Activated CD8-positive, alpha-beta memory T cell treated with anti-CD3 and anti-CD28 coated beads, Interleukin-2, amount 50 U/mL, for 4 hours (primary cell): ENCODE measurements at regions not wholly inside any gene's neighbourhood (a gene's known extent, or its start where the extent isn't known, plus 50 kb on each side); places are given as distances from the start of the nearest gene placed in this dataset.

Experiments used
- DNase-seq: peaks from one replicate; pipeline ENCODE4 v3.0.0-alpha.2; 2020

- no peak for DNase-seq
Observed at GRCh38 chr2:217468042-217468830, 534.6 kb downstream of the TNS1 start.

GRCh38 chr2:217467331-217467730, 535.5 kb downstream of the TNS1 start:
- no peak for DNase-seq

- DNase-seq = no peak
Observed at GRCh38 chr2:217466805-217467204, 536.0 kb downstream of the TNS1 start.

GRCh38 chr2:217466104-217466503, 536.7 kb downstream of the TNS1 start:
- no peak for DNase-seq

GRCh38 chr2:217465100-217465499, 537.7 kb downstream of the TNS1 start:
- DNase-seq = no peak

- no peak for DNase-seq
Observed at GRCh38 chr2:217463402-217464075, 539.3 kb downstream of the TNS1 start.

- no peak for DNase-seq
Observed at GRCh38 chr2:217462121-217462520, 540.7 kb downstream of the TNS1 start.

- no peak for DNase-seq
Observed at GRCh38 chr2:217461674-217462073, 541.1 kb downstream of the TNS1 start.

GRCh38 chr2:217459680-217460405, 543.0 kb downstream of the TNS1 start:
- no peak for DNase-seq

GRCh38 chr2:217459016-217459415, 543.8 kb downstream of the TNS1 start:
- no peak for DNase-seq

GRCh38 chr2:217456016-217456415, 546.8 kb downstream of the TNS1 start:
- DNase-seq = no peak

- DNase-seq = no peak
Observed at GRCh38 chr2:217452928-217453327, 549.9 kb downstream of the TNS1 start.

- no peak for DNase-seq
Observed at GRCh38 chr2:217451666-217452065, 551.1 kb downstream of the TNS1 start.

GRCh38 chr2:217449444-217449843, 553.4 kb downstream of the TNS1 start:
- no peak for DNase-seq

GRCh38 chr2:217448860-217449259, 553.9 kb downstream of the TNS1 start:
- DNase-seq = no peak

GRCh38 chr2:217445723-217446122, 557.1 kb downstream of the TNS1 start:
- no peak for DNase-seq

GRCh38 chr2:217444932-217445331, 557.9 kb downstream of the TNS1 start:
- no peak for DNase-seq

- no peak for DNase-seq
Observed at GRCh38 chr2:217444509-217444908, 558.3 kb downstream of the TNS1 start.

- no peak for DNase-seq
Observed at GRCh38 chr2:217443601-217444000, 559.2 kb downstream of the TNS1 start.

GRCh38 chr2:217440000-217440399, 562.8 kb downstream of the TNS1 start:
- no peak for DNase-seq

- no peak for DNase-seq
Observed at GRCh38 chr2:217438821-217439220, 564.0 kb downstream of the TNS1 start.

- no peak for DNase-seq
Observed at GRCh38 chr2:217438136-217438535, 564.7 kb downstream of the TNS1 start.

- DNase-seq = no peak
Observed at GRCh38 chr2:217437290-217437870, 565.4 kb downstream of the TNS1 start.
